ENCODE measurements at regions not wholly inside any gene's neighbourhood (a gene's known extent, or its start where the extent isn't known, plus 50 kb on each side); places are given as distances from the start of the nearest gene placed in this dataset.
"Not testable (repeated sequence)": the region's sequence is repeated elsewhere in the genome, so short reads cannot be mapped to it uniquely, and the experiment has no call there.

GRCh38 chrX:78822157-78822690, 74.7 kb downstream of the LPAR4 start:
- Mint-ChIP-seq H3K4me3 (no peak overlapping the region), H3K4me1 (ENCODE audit: low read depth) (no peaks in the 10 kb centered on the region), H3K9me3 (no peaks in the 10 kb centered on the region), H3K27ac (no peak overlapping the region), H3K36me3 (ENCODE audit: low read depth) (no peaks in the 10 kb centered on the region), H3K27me3 (no peaks in the 10 kb centered on the region)
- DNase-seq = no peak
- ChIA-PET CTCF (no interaction called here), POLR2A (no interaction called here)
- ATAC-seq = no peak
- TF ChIP-seq CTCF (IDR thresholded peaks at IDR 0.05) = no peak
- intact Hi-C loops (cut with micrococcal nuclease) = no loop called here

GRCh38 chrX:78831523-78831922, 84.0 kb downstream of the LPAR4 start:
- DNase-seq = no peak
- TF ChIP-seq CTCF (IDR thresholded peaks at IDR 0.05) = no peak
- Mint-ChIP-seq H3K4me1 (ENCODE audit: low read depth) (no peaks in the 10 kb centered on the region), H3K4me3 (no peak overlapping the region), H3K27ac (no peak overlapping the region), H3K9me3 (no peaks in the 10 kb centered on the region), H3K36me3 (ENCODE audit: low read depth) (no peaks in the 10 kb centered on the region), H3K27me3 (no peaks in the 10 kb centered on the region)
- CTCF ChIA-PET = no interaction called here
- intact Hi-C loops (cut with micrococcal nuclease) = no loop called here
- POLR2A ChIA-PET = no interaction called here
- no peak for ATAC-seq

GRCh38 chrX:78838709-78839108, 91.2 kb downstream of the LPAR4 start:
- no peak for TF ChIP-seq CTCF (IDR thresholded peaks at IDR 0.05)
- intact Hi-C loops (cut with micrococcal nuclease) = no loop called here
- no peaks in the 10 kb centered on the region for H3K27me3 Mint-ChIP-seq
- ChIA-PET CTCF (no interaction called here), POLR2A (no interaction called here)
- H3K4me1 Mint-ChIP-seq (ENCODE audit: low read depth) = no peaks in the 10 kb centered on the region
- H3K4me3 Mint-ChIP-seq = no peak overlapping the region
- H3K36me3 Mint-ChIP-seq (ENCODE audit: low read depth) = no peaks in the 10 kb centered on the region
- no peak for DNase-seq
- H3K27ac Mint-ChIP-seq = no peak overlapping the region
- ATAC-seq = no peak
- no peaks in the 10 kb centered on the region for H3K9me3 Mint-ChIP-seq

- H3K27me3 Mint-ChIP-seq = no peaks in the 10 kb centered on the region
- ChIA-PET POLR2A (no interaction called here), CTCF (no interaction called here)
- no peak overlapping the region for H3K27ac Mint-ChIP-seq
- no peaks in the 10 kb centered on the region for H3K9me3 Mint-ChIP-seq
- no peaks in the 10 kb centered on the region for H3K4me1 Mint-ChIP-seq (ENCODE audit: low read depth)
- no peaks in the 10 kb centered on the region for H3K36me3 Mint-ChIP-seq (ENCODE audit: low read depth)
- no peak for TF ChIP-seq CTCF (IDR thresholded peaks at IDR 0.05)
- DNase-seq (no peak), ATAC-seq (no peak)
- H3K4me3 Mint-ChIP-seq = no peak overlapping the region
- intact Hi-C loops (cut with micrococcal nuclease) = no loop called here
Measured at GRCh38 chrX:78839711-78840110, 92.2 kb downstream of the LPAR4 start.

- CTCF ChIA-PET; H3K36me3 Mint-ChIP-seq (ENCODE audit: low read depth); DNase-seq; H3K27me3 Mint-ChIP-seq; H3K4me1 Mint-ChIP-seq (ENCODE audit: low read depth); ATAC-seq; POLR2A ChIA-PET; H3K9me3 Mint-ChIP-seq; H3K4me3 Mint-ChIP-seq; H3K27ac Mint-ChIP-seq; intact Hi-C loops (cut with micrococcal nuclease): not testable (repeated sequence)
Measured at GRCh38 chrX:78844218-78844617, 96.7 kb downstream of the LPAR4 start.

GRCh38 chrX:78881248-78881647, 63.9 kb upstream of the P2RY10 start:
- CTCF ChIA-PET; H3K36me3 Mint-ChIP-seq (ENCODE audit: low read depth); H3K4me1 Mint-ChIP-seq (ENCODE audit: low read depth); H3K4me3 Mint-ChIP-seq; intact Hi-C loops (cut with micrococcal nuclease); DNase-seq; POLR2A ChIA-PET; H3K27ac Mint-ChIP-seq; H3K27me3 Mint-ChIP-seq; ATAC-seq: not testable (repeated sequence)
- H3K9me3 Mint-ChIP-seq = peaks cover 15% of the 10 kb centered on the region

Measured in activated CD8-positive, alpha-beta T cell treated with anti-CD3 and anti-CD28 coated beads for 36 hours (primary cell).